Embryonic facial prominence (tissue), 1 donor: ENCODE measurements at regions not wholly inside any gene's neighbourhood (a gene's known extent, or its start where the extent isn't known, plus 50 kb on each side); places are given as distances from the start of the nearest gene placed in this dataset.

Experiments
- DNase-seq: peaks from one replicate; pipeline ENCODE4 v3.0.0-alpha.2; 2016; ENCODE audit errors: extremely low spot score

DNA sequence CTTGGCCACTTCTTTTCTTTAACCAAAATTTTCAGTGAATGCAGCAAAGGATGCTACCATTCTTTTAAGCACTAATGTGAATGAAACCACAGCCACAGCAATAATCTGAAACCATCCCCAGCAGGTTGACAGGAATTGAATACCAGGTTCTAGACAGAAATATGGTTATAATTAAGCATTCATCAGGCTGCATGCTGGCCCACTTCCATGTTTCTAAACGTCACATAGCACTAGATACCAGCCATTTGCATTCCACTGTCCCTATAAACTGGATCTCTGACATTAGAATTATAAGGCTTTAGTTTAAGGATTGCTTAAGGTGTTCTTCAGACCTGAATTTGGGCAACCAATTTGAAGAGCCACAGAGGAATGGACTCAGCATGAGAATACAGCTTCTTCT, 340.8 kb upstream of the KLF6 start:
- DNase-seq, result no peak

DNA sequence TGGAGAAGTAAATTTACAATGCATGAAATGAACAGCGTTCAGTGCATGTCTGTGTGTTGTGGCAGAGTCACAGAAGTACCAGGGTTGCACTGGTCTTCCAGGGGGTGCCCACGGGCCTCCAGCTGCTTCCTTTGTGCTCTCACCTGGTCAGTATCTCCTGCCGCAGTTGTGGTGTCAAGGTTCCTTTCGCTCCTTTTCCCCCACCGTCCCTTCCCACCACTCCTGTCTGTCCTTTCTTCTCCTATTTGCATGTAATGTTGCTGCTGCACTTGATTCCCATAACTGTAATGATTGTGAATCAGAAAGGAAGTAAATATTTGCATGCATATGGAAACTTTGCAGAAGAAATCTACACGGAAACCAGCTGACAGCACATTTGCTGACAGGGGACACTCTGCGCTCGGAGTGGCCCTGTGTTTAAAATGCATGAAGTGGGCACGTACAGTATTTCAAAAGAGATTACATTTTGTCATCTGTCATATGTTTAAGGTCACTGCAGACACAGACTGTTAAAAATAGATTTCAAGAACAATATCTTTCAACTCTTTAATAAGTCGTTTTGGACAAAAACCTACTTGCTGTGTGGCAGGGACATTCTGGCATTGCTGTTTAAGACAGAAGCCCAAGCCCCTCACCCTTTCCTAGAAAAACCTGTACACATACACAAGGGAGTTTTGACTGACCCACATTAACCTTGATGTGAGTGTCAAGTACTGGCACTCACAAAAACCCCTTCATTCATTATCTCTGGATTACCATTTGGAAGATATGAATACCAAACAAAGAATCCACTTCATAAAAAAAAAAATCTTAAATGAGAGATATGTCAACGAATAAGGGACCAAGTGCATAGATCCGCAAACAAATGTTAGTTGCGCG, 336.7 kb upstream of the KLF6 start:
- DNase-seq, result no peak

DNA sequence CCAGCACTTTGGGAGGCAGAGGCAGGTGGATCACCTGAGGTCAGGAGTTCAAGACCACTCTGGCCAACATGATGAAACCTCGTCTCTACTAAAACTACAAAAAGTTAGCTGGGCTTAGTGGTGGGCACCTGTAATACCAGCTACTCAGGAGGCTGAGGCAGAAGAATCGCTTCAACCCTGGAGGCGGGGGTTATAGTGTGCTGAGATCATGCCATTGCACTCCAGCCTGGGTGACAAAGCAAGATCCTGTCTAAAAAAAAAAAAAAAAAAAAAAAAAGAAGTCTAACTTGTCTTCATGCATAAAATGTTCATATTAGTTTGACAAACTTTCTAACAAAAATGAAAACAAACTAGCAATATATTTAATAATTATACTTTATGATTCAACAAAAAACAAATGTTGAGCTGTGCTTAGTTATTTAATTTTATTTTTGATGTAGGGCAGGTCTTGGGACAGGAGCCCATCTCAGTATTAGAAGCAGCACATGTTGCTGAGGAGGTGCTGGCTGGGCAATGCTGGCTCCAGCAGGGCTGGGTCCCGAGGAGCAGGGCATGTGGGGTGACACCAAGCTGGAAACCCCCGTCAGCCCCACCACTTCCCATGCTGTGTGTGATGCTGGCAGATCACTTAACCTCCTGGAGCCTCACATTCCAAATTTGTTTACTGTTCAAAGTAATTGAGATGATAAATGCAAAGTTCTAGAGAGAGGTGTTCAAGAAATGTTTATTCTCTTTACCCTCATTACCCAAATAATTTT, 335.3 kb upstream of the KLF6 start:
- DNase-seq, result no peak

DNA sequence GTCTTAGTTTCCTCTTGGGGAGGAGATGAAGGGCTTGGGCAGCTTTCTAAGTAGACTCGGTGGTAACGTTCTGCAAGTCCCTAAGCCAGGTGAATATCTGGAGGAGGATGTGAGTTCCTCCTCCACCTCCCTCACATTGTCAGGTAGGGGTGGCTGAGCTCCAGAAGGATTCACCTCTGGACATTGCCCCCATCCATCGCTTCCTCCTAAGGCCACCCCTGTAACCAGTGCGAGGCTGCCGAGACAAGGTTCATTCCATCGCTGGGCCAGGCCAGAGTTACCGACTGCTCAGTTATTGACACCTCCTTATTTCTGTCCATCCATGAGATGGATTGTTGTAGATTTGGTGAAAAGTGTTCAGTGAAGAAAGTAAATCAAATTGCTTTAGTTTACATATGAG, 334.1 kb upstream of the KLF6 start:
- DNase-seq, result no peak

DNA sequence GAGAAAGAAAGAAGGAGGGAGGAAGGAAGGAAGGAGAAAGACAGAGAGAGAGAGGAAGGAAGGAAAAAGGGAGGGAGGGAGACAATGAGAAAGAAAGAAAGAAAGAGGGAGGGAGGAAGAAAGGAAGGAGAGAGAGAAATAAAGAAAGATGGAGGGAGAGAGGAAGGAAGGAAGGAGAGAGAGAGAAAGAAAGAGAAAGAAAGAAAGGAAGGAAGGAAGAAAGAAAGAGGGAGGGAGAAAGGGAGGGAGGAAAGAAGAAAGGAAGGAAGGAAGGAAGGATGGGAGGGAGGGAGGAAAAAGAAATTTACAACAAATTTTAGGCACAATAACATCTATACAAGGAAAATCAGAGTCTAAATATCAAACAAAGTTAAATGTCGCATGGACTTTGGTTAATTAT, 332.6 kb upstream of the KLF6 start:
- DNase-seq, result no peak

DNA sequence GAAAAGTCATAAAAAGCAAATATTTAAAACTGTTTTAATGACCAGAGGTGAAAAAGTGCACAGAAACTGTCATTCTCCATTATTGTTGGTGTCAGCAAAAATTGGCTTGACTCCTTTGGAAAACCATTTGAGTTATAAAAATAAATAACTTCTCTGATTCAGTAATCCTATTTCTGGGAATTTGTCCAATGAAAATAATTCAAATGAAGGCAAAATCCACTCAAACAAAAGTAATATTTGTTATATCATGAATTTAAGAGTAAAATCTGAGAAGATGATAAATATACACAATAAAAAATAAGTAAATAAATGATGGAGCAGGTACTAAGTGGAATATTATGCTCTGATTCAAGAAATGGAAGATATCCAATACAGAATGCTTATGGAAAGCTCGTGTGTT, 326.6 kb upstream of the KLF6 start:
- no peak for DNase-seq

DNA sequence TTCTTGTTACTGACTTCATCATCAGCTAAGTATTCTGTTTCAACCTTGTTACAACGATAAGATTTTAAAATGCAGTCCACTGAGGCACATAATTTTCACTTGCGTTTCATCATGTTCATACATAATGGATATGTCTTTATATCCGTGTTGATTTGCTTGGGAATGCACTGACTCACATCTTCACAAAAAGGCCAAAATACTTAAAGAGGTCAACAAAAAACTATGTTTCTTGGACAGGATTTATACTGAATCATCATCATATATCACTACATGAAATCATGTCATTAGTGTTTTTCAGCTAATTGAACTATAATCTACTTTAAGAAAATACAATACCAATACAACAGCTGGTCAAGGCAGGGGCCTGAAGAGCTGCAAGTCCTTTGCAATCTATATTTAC, 324.5 kb upstream of the KLF6 start:
- no peak for DNase-seq

DNA sequence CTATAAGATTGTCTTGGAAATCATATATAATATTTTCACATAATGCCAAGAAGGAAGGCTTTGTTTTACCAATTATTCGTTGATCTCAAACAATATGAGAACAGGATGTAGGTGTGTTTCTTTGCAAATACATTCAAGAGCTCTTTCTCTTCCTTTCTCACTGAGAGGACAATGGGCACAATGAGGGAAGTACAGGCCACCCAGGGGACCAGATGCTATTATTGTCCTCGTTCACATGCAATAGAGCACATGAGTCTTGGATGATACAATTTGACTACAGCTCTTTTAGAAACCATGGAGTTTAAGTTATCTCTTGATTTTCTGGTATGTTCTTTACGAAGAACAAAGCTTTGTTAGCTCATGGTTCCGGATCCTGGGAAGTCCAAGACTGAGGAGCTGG, 323.7 kb upstream of the KLF6 start:
- no peak for DNase-seq

DNA sequence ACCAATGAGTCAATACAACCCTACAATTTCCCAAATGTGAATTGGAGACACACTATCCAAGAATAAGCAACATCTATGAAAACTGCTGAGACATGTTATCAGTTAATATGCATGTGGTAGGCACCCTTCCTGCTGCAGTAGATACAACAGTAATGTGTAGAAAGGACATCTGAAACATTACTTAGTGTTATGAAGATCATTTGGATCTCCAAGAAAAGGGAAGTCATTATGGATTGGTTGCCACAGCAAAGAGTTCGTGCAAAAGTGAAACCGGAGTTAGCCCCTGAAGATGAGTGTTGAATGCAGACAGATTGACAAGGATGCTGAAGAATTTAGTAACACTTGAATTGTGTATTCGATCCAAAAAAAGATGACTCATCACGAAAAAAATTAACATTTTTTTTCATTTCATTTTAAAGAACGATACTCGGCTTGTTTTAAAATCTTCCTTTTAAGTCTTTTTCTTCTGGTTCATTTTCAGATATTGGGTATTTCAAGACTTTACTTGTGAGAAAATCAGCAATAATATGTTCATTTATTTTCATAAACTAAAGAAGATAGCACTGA, 322.4 kb upstream of the KLF6 start:
- no peak for DNase-seq

DNA sequence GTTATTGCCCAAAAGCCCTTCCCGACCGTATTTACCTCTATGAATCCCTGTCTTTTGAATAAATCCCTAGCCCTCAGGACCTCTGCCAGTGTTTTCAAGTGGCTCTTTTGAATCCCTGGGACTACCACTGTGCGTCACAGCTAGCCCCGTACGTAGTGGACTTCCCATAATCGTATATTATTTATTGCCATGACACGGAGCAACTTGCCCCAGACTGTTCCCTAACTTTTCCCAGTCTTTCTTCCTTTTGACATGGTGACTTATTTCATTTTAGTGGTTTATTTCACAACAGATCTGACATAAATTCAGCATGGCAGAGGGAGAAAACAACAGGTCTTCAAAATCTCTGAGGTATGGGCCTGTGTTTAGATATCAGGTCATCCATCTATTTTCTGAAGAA, 318.6 kb upstream of the KLF6 start:
- no peak for DNase-seq

DNA sequence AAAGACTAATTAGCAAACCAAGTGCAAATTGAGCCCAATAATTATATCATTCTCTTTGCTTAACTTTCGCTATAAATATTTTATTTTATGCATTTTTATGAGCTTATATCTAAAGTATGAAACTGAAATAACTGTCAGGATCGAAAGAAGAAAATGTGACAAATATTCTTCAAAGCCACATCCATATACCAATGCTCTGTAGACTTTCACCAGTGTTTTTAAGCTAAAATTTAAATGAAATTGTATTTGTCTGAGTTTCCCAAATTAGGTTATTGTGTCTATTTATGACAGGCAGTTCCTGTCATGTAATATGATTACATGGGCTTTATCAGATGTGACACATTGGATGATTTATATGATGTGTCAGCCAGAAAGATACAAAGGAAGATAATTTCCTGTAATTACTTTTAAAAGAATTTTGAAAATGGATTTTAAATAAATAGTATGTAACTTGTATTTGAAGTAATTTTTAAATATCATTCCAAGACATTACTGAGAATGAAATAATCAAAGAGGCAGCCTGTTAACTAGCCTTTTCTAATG, 317.9 kb upstream of the KLF6 start:
- no peak for DNase-seq

DNA sequence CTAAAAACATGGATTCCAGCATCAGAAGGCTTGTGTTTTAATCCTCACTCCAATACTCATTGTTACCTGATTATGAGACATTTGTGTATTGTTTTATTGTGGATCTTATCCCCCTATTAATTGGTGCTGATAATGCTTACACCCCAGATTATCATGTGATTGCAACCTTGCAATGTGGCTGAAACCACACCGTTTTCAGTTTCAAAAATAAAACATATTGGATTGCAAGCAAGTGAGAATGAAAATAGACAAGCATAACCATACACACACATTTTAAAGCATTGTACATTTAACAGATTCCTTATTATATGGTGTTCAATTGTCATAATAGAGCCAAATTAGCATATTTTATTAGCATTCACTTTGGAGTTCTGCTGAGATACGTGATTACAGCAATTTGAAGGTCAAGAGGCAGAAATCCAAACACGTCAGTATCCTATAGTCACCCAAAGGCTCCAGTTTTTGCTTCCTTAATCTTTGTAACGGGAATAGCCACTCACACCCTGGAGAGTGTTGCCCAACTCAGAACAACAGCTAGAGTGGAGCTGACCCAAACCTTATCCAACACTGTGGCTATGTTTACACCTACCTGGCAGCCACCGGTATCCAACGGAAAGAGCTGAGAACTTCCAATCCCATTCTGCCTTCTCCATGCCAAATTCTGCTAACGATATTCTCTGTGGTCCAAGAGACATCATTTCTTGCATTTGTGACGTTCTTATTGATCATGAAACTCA, 317.1 kb upstream of the KLF6 start:
- no peak for DNase-seq

DNA sequence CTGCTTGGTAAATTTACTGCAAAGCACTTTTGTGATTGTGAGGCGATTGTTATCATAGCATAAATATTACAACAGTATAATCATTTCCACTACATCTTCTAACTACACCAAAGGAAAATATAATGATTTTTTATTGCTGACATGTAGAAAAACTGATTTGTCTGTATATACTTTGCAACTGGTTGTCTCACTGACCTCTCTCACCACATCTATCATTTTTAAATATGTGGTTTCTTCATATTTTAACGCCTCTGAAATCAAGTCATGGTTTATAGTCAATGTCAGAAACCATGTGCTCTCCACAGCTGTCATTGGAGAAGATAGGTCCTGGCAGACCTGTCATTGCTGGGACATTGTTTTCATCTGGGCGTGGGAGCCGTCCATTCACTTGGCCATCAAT, 315.4 kb upstream of the KLF6 start:
- no peak for DNase-seq

DNA sequence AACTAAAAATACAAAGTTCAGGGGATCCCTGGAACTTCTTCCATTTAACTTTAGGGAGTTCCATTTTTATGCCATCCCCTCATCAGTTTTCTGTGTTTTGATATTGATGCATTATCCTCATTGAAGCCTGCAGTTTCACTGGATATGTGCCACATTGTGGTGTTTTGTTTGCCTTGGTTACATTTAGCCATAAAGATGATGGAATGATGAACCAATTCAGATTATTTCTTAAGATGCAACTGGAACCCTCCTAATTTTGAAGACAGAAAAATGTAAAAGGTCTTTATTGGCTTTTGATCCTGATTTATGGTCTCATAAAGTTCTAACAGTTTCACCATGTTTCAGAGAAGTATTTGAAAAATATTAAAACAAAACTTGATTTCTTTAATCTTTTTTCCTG, 314.2 kb upstream of the KLF6 start:
- DNase-seq, result no peak

DNA sequence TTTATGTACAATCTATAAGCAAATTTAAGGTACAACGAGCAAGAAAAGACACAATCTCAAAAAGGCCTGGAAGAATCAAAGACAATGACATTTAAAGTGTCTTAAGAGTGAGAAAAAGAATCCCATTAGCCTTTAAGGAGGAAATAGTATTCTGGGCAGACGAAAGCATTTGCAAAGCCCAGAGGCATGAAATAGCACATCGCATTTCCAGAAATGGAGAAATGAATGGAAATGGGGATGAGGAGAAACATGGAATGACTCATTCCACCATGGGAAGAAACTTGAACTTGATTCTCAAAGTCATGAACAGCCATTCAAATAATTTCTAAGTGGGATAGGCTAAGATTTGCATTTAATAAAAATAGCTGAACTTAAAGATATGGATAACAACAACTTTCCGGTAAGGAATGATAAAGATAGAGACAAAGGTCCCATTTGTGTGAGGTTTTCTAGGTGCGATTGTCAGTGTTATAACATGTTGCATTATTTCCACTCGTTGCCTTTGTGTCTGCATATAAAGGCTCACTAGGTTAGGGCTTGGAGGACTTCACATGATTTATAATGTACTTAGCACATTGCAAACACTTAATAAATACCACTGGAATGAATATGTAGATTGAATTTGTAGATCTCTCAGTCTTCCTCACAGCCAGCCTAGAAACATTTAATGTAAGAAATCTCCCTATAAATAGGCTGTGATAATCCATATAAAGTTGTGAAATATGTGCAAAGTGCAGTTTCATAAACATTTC, 310.3 kb upstream of the KLF6 start:
- no peak for DNase-seq

DNA sequence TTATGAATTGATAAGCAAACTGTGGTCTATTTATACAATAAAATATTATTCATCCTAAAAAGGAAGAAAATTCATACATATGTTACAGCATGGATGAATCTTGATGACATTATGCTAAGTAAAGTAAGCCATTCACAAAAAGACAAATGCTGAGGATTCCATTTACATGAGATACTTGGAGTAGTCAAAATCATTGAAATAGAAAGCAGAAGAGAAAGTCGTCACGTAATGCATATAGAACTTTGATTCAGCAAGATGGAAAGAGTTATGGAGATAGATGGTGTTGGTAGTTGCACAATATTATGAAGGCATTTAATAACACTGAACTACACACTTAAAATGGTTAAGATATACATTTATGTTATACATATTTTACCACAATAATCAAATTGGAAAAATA, 309.7 kb upstream of the KLF6 start:
- DNase-seq, result no peak

DNA sequence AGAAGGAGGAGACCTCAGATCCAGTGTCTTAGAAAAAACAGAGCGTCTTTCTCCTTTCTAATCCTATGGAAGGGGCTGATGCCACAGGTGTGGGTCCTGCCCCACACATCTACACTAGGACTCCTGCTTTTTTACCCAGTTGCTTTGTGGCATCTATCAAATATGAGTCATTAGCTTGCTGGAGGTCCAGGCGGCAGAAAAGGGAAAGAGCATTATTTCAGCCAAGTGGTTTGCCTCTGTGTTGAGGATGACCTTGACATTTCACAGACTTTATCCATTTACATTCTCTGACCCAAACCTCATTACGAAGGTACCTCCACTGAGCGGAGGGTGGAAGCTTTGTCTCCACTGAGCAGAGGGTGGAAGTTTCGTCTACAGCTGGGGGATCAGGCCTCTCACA, 308.4 kb upstream of the KLF6 start:
- DNase-seq, result no peak

DNA sequence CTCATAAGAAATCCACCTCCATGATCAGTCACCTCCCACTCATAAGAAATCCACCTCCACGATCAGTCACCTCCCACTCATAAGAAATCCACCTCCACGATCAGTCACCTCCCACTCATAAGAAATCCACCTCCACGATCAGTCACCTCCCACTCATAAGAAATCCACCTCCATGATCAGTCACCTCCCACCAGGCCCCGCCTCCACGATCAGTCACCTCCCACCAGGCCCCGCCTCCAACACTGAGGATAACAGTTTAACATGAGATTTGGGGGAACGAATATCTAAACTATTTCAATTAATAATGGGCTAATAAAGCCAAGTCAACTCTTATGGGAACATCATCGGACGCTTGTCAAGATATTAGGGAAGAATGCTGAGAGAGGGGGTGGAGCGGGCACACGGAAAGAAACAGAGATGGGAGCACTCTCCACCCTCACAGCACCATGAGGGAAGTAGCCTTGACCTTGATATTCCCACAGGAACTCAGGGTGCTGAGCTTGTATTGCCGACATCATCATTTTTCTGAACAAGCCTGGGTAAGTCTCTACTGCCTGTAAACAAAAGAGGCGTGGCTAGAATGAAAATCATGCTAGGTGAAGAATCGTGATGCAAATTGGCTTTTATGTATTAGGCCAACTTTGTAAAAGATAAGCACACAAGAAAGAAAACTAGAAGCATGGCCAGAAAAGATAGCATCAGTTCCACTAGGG, 303.5 kb upstream of the KLF6 start:
- DNase-seq, result no peak

DNA sequence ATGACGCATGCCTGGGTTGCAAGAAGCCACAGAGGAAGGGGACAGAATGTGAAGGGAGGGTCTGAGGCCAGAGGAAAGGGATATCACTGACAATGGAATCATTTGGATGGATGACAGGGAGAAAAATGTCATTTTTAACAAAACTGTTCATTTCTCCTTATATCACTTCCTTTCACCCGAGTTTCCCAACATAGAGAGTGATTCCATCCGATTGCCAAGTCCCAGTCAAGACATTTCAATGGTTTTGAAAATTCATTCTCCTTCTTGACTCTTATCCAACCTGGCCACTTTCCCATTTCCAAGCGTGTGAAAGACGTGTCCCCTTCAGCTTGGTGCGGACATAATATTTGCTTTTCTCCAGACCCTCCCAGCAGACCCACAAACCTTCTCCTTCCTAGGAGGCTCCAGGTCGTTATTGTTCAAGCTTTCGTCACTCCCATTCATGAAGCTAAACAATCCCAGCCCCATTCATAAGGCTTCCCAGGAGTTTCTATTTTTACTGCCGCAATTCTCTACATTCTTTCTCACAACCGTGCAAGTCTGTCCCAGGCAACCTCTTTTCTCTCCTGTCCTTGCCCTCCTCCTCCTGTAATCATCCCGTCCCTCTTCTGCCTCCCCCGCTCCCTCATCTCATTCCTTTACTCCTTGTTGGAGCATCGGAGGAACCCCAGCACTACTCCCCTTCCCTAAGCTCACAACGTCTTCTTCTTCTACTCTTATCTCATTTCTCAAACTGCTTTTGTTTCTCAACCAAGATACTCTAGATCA, 301.3 kb upstream of the KLF6 start:
- DNase-seq, result no peak

DNA sequence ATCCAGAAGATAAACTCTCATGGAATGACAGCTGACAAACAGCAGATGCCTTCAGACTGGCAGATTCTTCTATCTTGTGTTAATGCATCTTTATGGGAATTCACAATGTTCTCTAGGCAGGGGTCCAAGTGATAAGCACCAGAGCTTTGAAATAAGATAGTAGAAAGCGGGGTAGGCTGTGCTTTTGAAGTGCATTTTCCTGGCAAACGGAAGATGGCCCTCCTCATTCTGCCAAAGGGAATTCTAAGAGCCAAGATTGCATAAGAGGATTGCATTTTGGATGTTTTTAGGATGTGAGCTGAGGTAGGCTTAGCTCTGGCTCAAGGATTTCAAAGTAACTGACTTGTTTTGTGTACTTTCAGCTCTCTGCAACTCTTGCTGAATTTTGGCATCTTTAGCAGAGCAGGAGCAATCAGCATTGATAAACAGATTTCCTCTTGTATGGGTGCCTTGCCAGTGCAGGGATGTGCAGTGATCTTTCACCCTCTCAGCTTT, 298.5 kb upstream of the KLF6 start:
- DNase-seq, result no peak
